ENCODE measurements at regions not wholly inside any gene's neighbourhood (a gene's known extent, or its start where the extent isn't known, plus 50 kb on each side); places are given as distances from the start of the nearest gene placed in this dataset.

DNA sequence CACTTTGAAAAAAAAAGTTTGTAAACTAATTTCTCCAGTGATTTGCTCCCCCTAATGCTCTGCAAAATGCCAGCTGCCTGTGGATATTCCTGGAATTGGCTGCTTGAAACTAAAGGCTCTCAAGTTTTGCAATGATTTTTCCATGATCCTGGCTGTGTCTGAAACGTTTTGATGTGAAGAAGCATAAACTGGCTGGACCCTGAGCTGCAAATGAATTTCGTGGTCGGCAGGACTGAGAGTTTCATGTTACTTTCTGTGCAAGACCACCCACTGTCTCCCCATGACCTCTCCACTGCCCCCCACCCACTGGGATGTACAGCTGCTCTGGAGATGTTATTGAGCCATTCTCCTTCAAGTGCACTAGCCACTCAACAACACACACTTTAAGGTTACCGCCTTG lies 171.3 kb upstream of the SSTR4 start:
- Histone ChIP-seq H3K4me3 (ENCODE audit: low read depth, low read length) (no peak overlapping the region), H3K9me3 (ENCODE audit: severe bottlenecking) (no peaks in the 10 kb centered on the region), H3K27me3 (ENCODE audit: insufficient read depth, low read depth, severe bottlenecking) (peaks cover 60% of the 10 kb centered on the region), H3K27ac (no peak overlapping the region), H3K36me3 (no peaks in the 10 kb centered on the region)
- TF ChIP-seq, protein P1, sequence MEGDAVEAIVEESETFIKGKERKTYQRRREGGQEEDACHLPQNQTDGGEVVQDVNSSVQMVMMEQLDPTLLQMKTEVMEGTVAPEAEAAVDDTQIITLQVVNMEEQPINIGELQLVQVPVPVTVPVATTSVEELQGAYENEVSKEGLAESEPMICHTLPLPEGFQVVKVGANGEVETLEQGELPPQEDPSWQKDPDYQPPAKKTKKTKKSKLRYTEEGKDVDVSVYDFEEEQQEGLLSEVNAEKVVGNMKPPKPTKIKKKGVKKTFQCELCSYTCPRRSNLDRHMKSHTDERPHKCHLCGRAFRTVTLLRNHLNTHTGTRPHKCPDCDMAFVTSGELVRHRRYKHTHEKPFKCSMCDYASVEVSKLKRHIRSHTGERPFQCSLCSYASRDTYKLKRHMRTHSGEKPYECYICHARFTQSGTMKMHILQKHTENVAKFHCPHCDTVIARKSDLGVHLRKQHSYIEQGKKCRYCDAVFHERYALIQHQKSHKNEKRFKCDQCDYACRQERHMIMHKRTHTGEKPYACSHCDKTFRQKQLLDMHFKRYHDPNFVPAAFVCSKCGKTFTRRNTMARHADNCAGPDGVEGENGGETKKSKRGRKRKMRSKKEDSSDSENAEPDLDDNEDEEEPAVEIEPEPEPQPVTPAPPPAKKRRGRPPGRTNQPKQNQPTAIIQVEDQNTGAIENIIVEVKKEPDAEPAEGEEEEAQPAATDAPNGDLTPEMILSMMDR (IDR thresholded peaks at IDR 0.05; ENCODE audit: low read depth, low read length): no peak
- no peak for DNase-seq

DNA sequence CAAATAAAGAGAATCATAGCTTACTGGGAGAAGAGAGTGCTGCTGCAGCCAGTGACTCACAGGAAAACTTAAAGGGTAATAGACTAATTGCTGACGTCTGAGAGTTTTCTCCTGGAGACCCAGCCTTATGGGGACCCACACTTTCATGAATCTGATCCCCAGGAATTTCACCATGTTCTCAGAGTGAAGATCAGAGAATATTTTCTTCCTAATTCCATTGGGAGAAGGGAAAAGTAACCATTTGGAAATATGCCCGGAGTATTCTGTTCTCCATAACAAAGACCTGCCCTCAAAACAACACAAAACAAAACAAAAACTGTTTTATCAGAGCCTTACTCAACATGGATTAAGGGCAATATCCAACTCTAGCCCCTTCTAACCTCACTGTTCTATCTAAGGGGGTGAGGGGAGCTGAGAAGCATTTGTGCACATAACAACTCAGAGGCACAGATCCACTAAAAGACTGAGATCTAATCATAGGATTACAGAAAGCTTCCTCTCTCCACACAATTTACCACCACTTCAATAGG lies 168.2 kb upstream of the SSTR4 start:
- TF ChIP-seq, protein P1 (IDR thresholded peaks at IDR 0.05; ENCODE audit: low read depth, low read length): no peak
- Histone ChIP-seq H3K36me3 (no peaks in the 10 kb centered on the region), H3K27me3 (ENCODE audit: insufficient read depth, low read depth, severe bottlenecking) (peaks cover 44% of the 10 kb centered on the region), H3K9me3 (ENCODE audit: severe bottlenecking) (no peaks in the 10 kb centered on the region), H3K4me3 (ENCODE audit: low read depth, low read length) (no peak overlapping the region), H3K27ac (no peak overlapping the region)
- DNase-seq: no peak

DNA sequence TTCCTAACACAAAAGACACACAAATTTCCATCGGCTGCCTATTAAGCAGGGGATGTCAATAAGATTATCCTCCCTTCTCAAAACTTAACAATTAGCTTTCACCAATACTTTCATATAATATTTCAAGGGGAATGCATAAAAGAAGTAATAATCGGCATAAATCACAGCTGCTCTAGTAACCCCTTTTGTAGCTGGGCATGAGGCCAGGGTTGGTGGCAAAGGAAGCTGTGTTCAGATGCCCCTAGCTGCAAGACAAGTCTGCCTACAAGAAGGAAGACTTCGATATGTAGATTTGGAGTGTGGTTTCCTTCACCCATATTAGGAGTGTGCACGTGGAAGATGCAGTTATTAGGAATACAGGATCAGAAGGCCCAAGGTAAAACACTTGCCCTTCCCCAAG lies 156.9 kb upstream of the SSTR4 start:
- no peak for DNase-seq
- H3K4me3 ChIP-seq (ENCODE audit: low read depth, low read length): no peak overlapping the region
- peaks cover 45% of the 10 kb centered on the region for H3K27me3 ChIP-seq (ENCODE audit: insufficient read depth, low read depth, severe bottlenecking)
- TF ChIP-seq, protein P1 (IDR thresholded peaks at IDR 0.05; ENCODE audit: low read depth, low read length): no peak
- H3K9me3 ChIP-seq (ENCODE audit: severe bottlenecking): no peaks in the 10 kb centered on the region
- no peaks in the 10 kb centered on the region for H3K36me3 ChIP-seq
- H3K27ac ChIP-seq: no peak overlapping the region

DNA sequence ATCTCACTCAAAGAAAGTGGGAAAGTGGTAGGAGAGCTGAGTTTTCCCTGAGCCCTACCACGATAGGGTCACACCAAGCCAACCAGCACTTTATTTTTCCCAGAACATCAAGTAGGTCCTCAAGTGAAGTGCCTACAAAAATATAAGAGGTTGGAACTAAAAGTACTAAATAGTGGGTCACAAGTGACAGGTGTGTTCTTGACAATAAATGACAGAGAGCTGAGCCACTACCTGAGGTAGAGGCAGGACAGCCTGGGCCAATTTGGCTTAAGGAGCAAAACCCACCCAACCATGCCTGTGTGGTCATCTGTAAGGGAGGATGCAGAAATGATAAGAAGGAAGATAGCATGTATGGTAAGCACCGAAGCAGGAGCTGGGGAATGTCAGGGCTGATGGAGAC lies 154.8 kb upstream of the SSTR4 start:
- TF ChIP-seq, protein P1 (IDR thresholded peaks at IDR 0.05; ENCODE audit: low read depth, low read length): no peak
- Histone ChIP-seq H3K27me3 (ENCODE audit: insufficient read depth, low read depth, severe bottlenecking) (peaks cover 46% of the 10 kb centered on the region), H3K36me3 (no peaks in the 10 kb centered on the region), H3K27ac (no peak overlapping the region), H3K9me3 (ENCODE audit: severe bottlenecking) (no peaks in the 10 kb centered on the region), H3K4me3 (ENCODE audit: low read depth, low read length) (no peak overlapping the region)
- DNase-seq: no peak

DNA sequence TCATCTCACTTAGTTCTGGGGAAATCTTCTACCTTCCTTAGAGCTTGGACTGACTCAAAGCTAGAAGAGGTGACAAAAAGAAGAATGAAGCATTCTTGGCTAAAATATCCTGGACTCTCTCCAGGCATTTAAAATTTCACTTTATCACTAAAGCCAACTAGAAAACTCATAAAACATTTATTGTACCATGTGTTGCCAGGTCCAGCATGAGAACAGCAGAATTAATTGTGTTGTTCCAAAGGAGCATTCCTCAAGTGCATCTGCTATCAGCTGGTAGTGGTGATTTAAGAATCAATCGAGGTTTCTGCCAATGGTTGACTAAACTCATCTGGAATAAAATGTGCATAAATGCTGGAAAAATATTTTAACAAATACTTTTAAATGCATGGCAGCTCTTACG lies 147.3 kb upstream of the SSTR4 start:
- TF ChIP-seq, protein P1 (IDR thresholded peaks at IDR 0.05; ENCODE audit: low read depth, low read length): no peak
- Histone ChIP-seq H3K4me3 (ENCODE audit: low read depth, low read length) (no peak overlapping the region), H3K27ac (no peak overlapping the region), H3K9me3 (ENCODE audit: severe bottlenecking) (no peaks in the 10 kb centered on the region), H3K36me3 (no peaks in the 10 kb centered on the region), H3K27me3 (ENCODE audit: insufficient read depth, low read depth, severe bottlenecking) (peaks cover 32% of the 10 kb centered on the region)
- no peak for DNase-seq

DNA sequence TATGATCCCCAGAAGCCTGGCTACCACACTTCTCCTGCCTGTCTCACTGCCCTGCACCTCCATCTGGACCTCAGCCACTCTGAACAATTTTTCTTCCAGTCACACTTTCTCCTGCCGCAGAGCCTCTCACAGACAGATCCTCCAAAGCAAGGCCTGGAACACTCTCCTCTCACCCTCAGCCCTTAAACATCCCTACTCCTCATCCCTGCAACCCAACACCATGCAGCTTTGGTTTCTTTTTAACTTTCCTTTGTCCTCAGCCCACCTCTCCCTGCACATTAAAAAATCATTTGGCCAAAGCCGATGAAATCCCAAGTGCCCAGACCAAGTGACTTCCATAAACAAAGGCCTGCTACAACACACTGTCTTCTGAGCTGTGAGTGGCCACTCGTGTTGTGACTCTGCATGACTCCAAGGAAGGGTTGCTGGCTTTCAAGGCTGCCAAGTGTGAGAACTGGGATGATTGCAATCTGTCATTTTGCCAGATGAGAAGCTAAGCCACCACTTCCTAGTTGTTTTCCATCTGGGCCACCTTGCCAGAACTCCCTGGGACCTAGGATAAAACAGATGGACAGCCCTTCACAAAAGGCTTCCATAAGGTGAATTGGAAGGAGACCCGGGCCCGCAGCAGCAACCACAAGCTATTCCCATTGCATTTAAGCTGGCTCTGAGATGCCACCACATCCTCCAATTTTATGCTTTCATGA lies 144.4 kb upstream of the SSTR4 start:
- H3K9me3 ChIP-seq (ENCODE audit: severe bottlenecking): no peaks in the 10 kb centered on the region
- no peaks in the 10 kb centered on the region for H3K36me3 ChIP-seq
- no peak overlapping the region for H3K4me3 ChIP-seq (ENCODE audit: low read depth, low read length)
- TF ChIP-seq, protein P1 (IDR thresholded peaks at IDR 0.05; ENCODE audit: low read depth, low read length): no peak
- peaks cover 47% of the 10 kb centered on the region for H3K27me3 ChIP-seq (ENCODE audit: insufficient read depth, low read depth, severe bottlenecking)
- no peak for DNase-seq
- H3K27ac ChIP-seq: no peak overlapping the region

All from WERI-Rb-1 (cell line).